Activated gamma-delta T cell treated with Interleukin-2 at 50 U/mL for 16 hours (primary cell): ENCODE measurements at regions not wholly inside any gene's neighbourhood (a gene's known extent, or its start where the extent isn't known, plus 50 kb on each side); places are given as distances from the start of the nearest gene placed in this dataset.

Experiments used
- DNase-seq: peaks from one replicate; pipeline ENCODE4 v3.0.0-alpha.2; 2020

DNA sequence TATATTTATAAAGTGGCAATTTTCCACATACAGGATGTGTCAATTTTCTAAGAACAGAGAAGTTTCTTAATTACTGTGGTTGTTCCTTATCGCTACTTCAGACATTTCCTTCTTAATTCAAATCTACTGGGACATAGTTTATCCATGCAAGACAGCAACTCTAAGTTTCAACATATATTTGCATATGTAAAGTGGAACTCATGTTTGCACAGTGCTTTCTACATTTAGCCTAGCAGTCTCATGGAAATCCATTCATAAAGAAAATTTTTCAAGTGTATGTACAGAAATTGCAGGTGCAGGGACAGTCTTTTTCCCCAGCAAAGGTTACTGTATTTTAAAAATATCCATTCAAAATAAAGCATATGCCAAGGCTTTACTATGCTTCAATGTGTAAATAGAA, 956.7 kb upstream of the SEL1L start:
- DNase-seq: no peak

- no peak for DNase-seq
These were observed 958.5 kb upstream of the SEL1L start for GRCh38 chr14:82492157-82492556.

DNA sequence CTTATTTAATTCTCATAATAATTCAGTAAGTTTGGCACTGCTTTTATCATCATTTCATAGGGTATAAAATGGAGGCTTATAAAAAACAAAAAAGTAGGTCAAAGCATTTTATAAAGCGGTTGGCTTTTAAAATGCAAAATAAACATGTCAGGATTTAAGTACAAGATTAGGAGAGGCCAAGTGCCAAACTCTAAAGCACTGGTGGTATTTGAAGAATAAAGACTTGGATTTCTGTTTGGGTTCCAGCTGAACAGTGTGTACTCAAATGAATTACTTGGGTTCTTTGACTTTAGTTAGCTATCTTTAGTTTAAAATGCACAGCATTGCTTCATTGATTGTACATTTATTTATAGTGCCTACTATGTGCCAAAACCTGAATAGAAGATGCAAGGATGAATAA, 966.6 kb upstream of the SEL1L start:
- DNase-seq: no peak

GRCh38 chr14:82501554-82501953, 967.9 kb upstream of the SEL1L start:
- no peak for DNase-seq

DNA sequence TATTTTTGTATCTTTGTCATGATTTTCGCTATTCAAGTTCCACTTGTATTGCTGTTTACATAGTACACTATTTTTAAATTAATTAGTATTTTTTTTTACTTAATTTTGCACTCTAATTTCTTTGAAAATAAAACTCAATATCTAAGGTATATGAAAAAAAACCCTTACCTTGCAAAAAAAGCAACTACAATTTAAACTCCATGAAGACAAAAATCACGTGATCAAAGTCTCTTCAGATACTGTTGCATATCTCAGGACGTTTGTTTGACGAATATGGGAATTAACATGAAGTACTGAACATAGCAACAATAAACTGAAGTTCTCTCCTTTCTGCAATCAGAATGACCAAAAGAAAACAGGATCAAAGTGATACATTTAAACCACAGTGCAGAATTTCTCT, 968.4 kb upstream of the SEL1L start:
- no peak for DNase-seq

DNA sequence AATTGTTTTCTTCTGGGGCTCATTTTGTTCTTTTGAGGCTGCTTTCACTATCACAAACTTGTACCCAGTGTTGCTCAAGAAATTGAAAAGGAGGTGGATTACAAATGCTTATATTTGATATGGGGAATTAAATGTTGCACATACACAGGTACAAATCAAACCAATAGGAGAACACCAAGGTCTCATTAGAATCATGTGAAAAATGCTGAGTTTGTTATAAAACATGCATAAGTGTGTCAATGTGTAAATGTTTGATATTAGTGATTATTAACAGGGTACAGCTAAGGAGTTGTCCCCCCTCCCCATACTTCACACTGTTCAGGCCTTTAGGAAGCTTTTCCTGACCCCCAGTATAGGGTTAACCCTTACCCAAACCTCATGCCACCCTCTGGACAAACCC, 971.2 kb upstream of the SEL1L start:
- DNase-seq: no peak

DNA sequence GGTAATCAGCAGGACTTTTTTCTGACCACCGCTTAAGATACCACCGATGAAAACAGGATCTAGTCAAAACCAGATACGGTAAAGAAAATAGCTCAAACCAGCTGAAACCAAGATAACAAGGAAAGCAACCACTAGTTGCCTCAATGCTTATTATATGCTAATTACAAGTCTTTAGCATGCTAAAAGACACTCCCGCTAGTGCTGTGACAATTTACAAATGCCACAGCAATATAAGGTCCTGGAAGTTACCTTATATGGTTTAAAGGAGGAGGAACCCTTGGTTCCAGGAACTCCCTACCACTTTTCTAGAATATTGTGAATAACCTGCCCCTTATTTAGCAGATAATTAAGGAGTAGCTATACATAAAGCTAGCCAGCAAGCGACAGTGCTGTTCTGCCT, 976.4 kb upstream of the SEL1L start:
- DNase-seq: no peak

DNA sequence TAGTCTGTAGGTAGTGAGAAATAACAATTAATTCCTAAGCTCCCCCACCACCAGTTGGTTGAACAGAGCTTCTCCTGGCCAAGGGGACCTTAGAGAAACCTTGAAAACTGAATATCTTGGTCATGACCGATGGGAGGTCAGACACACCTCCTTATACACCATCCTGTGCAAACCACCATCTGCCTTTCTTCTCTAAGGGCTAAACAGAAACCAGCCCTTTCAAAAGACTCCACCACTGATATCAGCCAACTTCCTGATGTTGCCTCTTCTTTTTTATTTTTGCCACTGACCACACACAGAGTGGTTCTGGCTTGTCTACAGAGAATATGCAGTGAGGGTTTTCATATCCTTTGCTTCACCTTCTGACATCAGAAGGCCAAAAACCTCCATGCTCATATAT, 977.7 kb upstream of the SEL1L start:
- no peak for DNase-seq

- DNase-seq: no peak
These were observed 987.1 kb upstream of the SEL1L start for GRCh38 chr14:82520765-82521164.

DNA sequence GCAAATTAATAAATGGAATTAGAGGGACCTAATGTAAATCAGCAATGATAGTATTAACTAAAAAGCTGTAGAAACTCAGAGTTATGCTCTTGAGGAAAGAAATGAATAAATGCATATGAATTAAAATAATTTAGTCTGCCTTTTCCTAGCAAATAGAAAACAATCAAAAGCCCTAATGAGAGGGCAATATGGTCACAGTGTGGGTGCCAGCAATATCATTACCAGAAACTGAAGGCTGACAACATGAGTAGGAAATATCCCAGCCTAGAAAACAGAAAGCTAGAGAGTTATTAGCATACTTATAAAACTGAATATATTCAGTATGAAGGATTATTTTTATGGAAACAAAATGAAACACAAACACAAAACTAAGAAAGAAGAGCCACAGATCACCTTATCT, 987.5 kb upstream of the SEL1L start:
- no peak for DNase-seq

GRCh38 chr14:82528016-82528415, 994.4 kb upstream of the SEL1L start:
- no peak for DNase-seq

DNA sequence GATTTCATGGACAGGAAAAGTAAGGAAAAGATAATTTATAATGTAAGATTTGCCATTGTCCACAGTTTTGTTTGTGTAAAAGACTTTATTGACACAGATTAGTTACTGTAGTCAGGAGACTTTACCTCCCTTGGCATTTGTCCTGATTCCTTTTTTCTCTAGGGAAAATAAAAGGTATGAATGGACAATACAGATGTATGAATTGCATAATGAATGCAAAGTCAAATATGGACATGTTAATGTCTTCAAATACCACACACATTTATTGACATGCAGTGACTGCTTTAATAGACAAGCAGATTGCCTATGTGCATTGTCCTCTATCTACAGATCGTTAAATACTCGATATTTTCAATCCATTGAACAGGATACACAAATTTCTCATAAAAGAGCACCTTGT, 999.7 kb upstream of the SEL1L start:
- no peak for DNase-seq

DNA sequence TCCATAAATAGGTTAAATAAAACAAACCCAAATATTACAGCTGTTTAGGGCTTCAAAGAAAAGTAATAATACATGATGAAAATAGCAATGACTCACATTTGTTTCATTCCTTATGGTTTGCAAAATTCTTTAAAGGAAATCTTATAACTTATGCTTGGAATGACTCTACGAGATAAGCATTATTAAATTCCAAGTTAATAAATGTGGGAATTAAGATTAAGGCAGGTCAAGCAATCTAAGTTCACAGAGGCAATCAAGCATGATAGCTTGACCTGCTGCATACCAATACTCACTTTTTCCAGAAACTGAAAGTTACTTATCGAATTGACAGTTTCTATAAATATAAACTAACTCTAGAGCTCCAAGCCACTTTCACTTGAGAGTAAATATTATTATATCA, 1002.9 kb upstream of the SEL1L start:
- DNase-seq: no peak

DNA sequence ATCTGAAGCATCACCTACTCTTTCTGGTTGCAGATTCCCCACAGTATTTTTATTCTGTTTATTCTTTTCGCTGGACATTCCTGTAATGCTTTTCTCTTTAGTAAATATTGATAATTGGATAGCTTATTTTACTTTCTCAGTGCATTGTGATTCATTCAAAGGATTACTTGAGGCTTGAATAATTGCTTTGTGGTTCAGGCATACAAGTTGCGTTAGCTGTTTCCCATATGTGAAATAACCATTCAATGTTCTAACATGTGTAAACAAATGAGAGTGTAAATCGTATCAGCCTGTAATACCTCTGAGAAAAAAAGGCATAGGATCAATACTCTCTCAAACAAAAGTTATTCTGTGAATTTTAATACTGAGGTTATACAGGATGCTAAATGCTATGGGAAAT, 1004.2 kb upstream of the SEL1L start:
- DNase-seq: no peak

GRCh38 chr14:82546401-82546800, 1012.7 kb upstream of the SEL1L start:
- DNase-seq: no peak

GRCh38 chr14:82549306-82549990, 1015.8 kb upstream of the SEL1L start:
- DNase-seq: no peak

GRCh38 chr14:82562881-82563280, 1029.2 kb upstream of the SEL1L start:
- DNase-seq: no peak

GRCh38 chr14:82565825-82566224, 1032.2 kb upstream of the SEL1L start:
- no peak for DNase-seq

DNA sequence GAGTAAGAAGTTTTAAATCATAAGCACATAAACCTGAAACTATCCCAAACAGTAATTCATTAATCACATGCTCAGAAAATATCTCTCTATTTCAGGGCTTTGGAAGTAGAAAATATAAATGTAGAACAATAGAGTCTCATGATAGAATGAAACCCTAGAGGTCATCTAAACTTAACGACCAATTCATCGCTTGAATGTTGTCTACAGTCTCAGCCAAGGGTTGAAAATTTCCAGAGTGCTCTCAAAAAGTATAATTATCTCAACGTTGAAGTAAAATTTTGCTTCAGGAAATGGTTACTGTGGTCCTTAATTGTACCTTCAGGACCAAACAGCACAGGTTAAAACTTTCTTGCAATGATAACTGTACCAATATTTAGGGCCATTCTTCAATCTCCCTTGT, 1053.6 kb upstream of the SEL1L start:
- DNase-seq: no peak

- no peak for DNase-seq
These were observed 1061.8 kb upstream of the SEL1L start for GRCh38 chr14:82595466-82595865.

- DNase-seq: no peak
These were observed 1069.1 kb upstream of the SEL1L start for GRCh38 chr14:82602794-82603193.

GRCh38 chr14:82604819-82605218, 1071.2 kb upstream of the SEL1L start:
- no peak for DNase-seq

- no peak for DNase-seq
These were observed 1088.3 kb upstream of the SEL1L start for GRCh38 chr14:82621881-82622450.

- no peak for DNase-seq
These were observed 1092.8 kb upstream of the SEL1L start for GRCh38 chr14:82626156-82627066.
